ENCODE measurements at regions not wholly inside any gene's neighbourhood (a gene's known extent, or its start where the extent isn't known, plus 50 kb on each side); places are given as distances from the start of the nearest gene placed in this dataset.

GRCh38 chr20:39554341-39554740, 592.2 kb downstream of the DHX35 start:
- TF ChIP-seq CTCF (IDR thresholded peaks at IDR 0.05) (no peak), EP300 (IDR thresholded peaks at IDR 0.05) (no peak)

All from ovary (tissue), 3 donors.